Upper lobe of right lung (tissue), 1 donor: ENCODE measurements at regions not wholly inside any gene's neighbourhood (a gene's known extent, or its start where the extent isn't known, plus 50 kb on each side); places are given as distances from the start of the nearest gene placed in this dataset.

Experiments
- ATAC-seq: fragments of 200-7000 bp; cut with Tn5 transposase; one replicate; pipeline ENCODE4 v1.9.1; 2020; ENCODE audit warnings: mild to moderate bottlenecking, moderate library complexity
- DNase-seq: peaks from one replicate; pipeline ENCODE4 v3.0.0-alpha.2; 2020
- H3K27ac ChIP-seq: fragments of 200-600 bp; one replicate; pipeline ENCODE4 v1.8.0; 2022
- H3K27me3 ChIP-seq: fragments of 200-600 bp; one replicate; pipeline ENCODE4 v1.8.0; 2022; ENCODE audit warnings: mild to moderate bottlenecking
- H3K36me3 ChIP-seq: fragments of 200-600 bp; one replicate; pipeline ENCODE4 v1.8.0; 2022
- H3K4me1 ChIP-seq: fragments of 200-600 bp; one replicate; pipeline ENCODE4 v1.8.0; 2022
- H3K4me3 ChIP-seq: fragments of 200-600 bp; one replicate; pipeline ENCODE4 v1.8.0; 2022; ENCODE audit warnings: mild to moderate bottlenecking
- H3K9me3 ChIP-seq: fragments of 200-600 bp; one replicate; pipeline ENCODE4 v1.8.0; 2022
- intact Hi-C: fragments of 100-400 bp; cut with DNase I; formaldehyde crosslinking; loops from one replicate; pipeline ENCODE4 v1.11.0; 2022
- TF ChIP-seq, protein P1 (sequence below): fragments of 200-600 bp; IDR thresholded peaks from one replicate; pipeline ENCODE4 v1.8.0; 2022; ENCODE audit warnings: antibody characterized with exemption
- donor health status: DM: no; HTN: yes; CAD: no; lungs with severe emphysema.

DNA sequence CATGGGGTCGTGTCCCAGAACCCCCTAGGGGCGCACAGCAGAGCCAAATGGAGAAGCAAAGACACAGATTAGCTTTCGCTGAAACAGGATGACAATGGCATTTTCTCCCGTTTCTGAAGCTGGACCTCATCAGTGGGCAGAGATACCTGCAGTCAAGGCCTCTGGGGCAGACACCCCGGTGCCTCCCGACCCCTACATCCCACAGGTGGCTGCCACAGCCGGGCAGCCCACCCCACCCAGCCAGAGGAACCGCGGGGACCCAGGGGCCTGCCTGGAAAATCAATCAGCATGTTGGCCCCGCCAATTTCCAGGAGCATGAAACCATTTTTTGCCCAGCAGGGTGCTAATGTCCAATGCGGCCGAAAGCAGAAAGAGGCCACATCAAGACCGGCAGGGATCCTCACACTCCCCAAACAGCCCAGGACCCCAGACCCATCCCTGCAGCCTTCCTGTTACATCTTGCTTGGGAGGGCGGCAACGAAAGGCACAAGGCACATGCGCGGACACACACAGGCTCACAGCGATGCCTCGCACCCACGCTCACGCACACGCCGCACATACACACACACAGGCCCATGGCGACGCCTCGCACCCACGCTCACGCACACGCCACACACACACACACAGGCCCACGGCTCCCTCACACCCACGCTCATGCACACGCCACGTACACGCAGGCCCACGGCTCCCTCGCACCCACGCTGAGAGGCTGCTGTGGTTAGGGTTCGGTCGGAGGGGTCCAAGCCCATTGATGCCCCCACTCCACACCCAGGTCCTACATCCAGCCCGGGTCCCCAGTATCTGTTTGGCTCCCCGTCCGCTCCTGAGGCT lies 130.6 kb upstream of the NKX1-1 start:
- H3K27ac ChIP-seq: no peak overlapping the region
- no peaks in the 10 kb centered on the region for H3K9me3 ChIP-seq
- TF ChIP-seq, protein P1, sequence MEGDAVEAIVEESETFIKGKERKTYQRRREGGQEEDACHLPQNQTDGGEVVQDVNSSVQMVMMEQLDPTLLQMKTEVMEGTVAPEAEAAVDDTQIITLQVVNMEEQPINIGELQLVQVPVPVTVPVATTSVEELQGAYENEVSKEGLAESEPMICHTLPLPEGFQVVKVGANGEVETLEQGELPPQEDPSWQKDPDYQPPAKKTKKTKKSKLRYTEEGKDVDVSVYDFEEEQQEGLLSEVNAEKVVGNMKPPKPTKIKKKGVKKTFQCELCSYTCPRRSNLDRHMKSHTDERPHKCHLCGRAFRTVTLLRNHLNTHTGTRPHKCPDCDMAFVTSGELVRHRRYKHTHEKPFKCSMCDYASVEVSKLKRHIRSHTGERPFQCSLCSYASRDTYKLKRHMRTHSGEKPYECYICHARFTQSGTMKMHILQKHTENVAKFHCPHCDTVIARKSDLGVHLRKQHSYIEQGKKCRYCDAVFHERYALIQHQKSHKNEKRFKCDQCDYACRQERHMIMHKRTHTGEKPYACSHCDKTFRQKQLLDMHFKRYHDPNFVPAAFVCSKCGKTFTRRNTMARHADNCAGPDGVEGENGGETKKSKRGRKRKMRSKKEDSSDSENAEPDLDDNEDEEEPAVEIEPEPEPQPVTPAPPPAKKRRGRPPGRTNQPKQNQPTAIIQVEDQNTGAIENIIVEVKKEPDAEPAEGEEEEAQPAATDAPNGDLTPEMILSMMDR: no peak
- no peak overlapping the region for H3K4me3 ChIP-seq
- peaks cover 12% of the 10 kb centered on the region for H3K27me3 ChIP-seq
- intact Hi-C loops: no loop called here
- no peak for ATAC-seq
- DNase-seq: no peak
- no peaks in the 10 kb centered on the region for H3K36me3 ChIP-seq
- peaks cover 5% of the 10 kb centered on the region for H3K4me1 ChIP-seq

DNA sequence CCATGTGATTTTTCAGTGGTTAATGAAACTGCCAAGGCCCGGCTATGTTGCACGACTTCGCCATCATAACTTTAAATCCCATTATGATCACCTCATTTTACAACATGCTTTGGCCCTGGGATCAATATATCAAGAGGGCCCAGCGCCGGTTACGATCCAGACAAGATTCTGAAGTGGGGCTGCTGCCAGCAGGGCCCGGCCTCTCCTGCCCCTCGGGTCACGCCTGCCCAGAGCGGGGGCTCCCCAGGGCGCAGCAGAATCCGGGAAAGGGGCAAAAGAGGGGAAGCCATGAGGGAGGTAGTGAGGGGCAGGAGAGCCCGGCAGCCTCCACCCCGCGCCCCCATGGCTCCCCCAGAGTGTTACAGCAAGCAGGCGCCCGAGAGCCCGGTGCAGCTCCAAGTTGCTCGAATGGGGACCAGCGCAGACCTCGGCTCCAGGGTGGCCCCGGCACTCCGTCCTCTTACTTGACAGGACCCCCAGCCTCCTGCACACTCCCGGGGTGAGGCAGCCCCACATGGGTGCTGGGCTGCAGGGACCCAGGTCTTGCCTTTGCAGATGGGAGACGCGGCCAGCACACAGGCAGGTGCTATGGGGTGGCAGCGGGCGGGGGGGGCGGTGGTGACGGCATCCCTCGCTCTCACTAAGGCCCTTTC lies 129.8 kb upstream of the NKX1-1 start:
- peaks cover 12% of the 10 kb centered on the region for H3K27me3 ChIP-seq
- H3K9me3 ChIP-seq: no peaks in the 10 kb centered on the region
- ATAC-seq (no peak), DNase-seq (no peak)
- H3K36me3 ChIP-seq: no peaks in the 10 kb centered on the region
- no peak overlapping the region for H3K4me3 ChIP-seq
- TF ChIP-seq, protein P1: no peak
- intact Hi-C loops: no loop called here
- H3K27ac ChIP-seq: no peak overlapping the region
- H3K4me1 ChIP-seq: peaks cover 3% of the 10 kb centered on the region

DNA sequence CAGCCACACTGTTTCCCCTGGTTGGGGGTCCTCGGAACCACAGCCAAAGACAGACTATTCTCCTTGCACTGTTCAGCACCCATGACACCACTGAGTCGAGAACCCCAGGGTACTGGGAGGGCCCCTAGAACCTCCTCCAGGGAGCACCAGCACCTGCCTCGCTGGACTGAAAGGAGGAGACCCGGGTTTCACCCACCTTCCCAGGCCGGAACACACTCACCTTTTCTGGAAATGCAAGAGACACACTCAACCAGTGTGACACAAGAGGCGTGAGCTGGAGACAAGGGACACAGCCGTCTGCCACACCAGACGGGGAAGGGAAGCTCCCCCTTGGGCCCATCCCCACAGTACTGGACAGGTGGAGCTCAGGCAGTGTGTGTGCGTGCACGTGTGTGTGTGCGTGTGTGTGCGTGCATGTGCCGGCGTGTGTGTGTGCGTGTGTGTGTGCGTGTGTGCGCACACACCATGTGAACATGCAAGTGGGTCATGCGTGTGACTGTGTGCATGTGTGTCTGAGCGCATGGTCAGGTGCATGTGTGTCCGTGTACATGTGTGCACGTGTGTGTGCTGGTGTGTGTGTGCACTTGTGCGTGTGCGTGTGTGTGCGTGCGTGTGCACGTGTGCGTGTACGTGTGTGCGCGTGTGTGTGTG lies 128.8 kb upstream of the NKX1-1 start:
- no peak for DNase-seq

DNA sequence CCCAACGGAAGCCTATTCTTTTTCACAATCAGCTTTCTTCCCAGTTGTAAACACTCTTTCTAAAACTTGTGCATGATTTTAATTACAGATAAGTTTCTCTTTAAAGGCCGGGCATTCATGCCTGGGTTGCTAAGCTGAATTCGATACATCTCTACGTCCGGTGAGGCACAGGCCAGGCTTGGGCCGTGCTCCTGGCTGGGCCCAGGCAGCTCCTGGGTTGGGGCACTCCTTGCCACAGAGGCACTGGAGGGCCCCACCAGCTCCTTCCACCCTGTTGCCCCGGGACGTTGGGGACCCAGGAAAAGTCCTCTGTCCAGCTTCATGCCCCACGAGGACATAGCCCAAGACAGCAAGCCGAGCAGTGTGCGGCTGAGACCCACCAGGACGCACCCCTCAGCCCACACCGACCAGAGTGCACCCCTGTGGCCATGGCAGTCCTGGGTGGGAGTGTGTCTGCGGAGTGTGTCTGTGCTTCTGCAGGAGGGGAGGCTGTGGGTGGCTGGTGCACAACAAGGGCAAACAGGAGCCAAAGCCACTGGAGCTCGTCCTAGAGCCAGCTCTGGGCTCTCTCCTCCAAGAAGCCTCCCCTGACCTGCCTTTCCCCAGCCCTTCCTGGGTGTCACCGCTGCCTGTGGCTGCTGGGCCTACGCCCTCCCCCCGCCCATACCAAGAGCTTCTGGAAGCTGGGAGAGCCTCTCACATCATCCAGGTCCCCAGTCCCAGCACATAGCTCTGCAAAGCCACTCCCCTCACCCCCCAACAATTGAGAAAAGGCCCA lies 128.0 kb upstream of the NKX1-1 start:
- ATAC-seq (no peak), DNase-seq (no peak)
- Histone ChIP-seq H3K27ac (no peak overlapping the region), H3K9me3 (no peaks in the 10 kb centered on the region), H3K4me3 (no peak overlapping the region), H3K36me3 (no peaks in the 10 kb centered on the region), H3K27me3 (peaks cover 12% of the 10 kb centered on the region), H3K4me1 (no peaks in the 10 kb centered on the region)
- TF ChIP-seq, protein P1: no peak
- intact Hi-C loops: no loop called here

More for the DNA sequence above, 128.8 kb upstream of the NKX1-1 start:
- peaks cover 12% of the 10 kb centered on the region for H3K27me3 ChIP-seq
- H3K4me1 ChIP-seq: no peaks in the 10 kb centered on the region
- intact Hi-C loops: no loop called here
- ATAC-seq: no peak
- H3K9me3 ChIP-seq: no peaks in the 10 kb centered on the region
- H3K4me3 ChIP-seq: no peak overlapping the region
- no peak overlapping the region for H3K27ac ChIP-seq
- TF ChIP-seq, protein P1: no peak
- no peaks in the 10 kb centered on the region for H3K36me3 ChIP-seq

DNA sequence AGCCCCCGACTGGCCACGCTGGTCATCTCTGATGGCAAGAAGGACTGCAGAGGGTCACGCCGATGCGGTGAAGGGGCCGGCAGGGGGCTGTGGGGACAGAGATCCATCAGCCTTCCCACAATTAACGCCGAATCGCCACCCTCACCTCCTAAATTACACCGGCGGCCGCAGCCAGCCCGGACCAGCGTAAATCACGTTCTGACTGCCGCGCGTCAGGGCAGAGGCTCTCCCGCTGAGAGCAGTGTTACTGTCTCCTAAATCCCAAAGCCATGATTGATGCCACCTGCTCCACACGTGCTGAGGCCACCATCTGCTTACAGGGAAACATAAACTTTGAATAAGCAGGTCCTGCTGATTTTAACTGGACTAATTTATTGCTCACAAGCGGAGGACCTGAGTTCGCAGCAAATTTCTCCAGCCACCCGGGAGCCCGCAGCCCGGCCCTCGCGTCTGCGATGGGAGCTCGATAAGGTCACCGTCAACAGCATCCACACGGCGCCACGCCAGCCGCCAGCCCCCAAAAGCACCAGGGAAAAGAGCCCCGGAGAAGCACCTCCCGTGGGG lies 127.3 kb upstream of the NKX1-1 start:
- intact Hi-C loops: no loop called here
- peaks cover 12% of the 10 kb centered on the region for H3K27me3 ChIP-seq
- H3K4me3 ChIP-seq: no peak overlapping the region
- TF ChIP-seq, protein P1: no peak
- H3K4me1 ChIP-seq: no peaks in the 10 kb centered on the region
- H3K9me3 ChIP-seq: no peaks in the 10 kb centered on the region
- DNase-seq (no peak), ATAC-seq (no peak)
- H3K36me3 ChIP-seq: no peaks in the 10 kb centered on the region
- no peak overlapping the region for H3K27ac ChIP-seq
